NOMO-1 treated with DMSO at 0.1 percent for 48 hours (cell line): ENCODE measurements at regions not wholly inside any gene's neighbourhood (a gene's known extent, or its start where the extent isn't known, plus 50 kb on each side); places are given as distances from the start of the nearest gene placed in this dataset.

Experiments used
- DNase-seq: peaks from one replicate; lab custom pipeline; 2025; ENCODE audit not compliant: unreplicated experiment; lab: John Stamatoyannopoulos, UW

DNA sequence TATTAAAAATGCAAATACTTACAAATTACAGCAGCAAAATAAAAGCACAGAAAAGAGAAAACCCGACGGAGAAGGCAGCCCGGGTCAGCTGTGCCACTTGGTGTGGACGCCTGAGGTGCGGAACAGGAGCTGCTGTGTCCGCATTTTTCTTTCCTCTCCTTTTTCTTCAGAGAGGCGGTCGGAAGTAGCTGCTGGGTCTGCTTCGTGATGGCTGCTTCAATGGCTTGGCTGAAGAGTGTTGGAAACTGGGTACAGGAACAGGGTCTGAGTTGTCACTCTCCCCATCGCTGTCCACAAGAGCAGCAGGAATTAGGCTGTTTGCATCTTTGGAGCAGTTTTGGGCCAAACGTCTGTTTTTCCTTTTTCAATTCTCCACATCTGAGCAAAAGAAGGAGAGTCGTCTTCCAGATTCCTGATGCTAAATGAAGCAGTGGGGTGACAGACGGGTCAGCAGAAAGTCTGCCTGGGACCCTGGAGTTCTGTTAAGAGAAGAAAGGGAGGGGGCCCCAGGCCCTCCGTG lies 53.5 kb upstream of the ARL8B start:
- no peak for DNase-seq

DNA sequence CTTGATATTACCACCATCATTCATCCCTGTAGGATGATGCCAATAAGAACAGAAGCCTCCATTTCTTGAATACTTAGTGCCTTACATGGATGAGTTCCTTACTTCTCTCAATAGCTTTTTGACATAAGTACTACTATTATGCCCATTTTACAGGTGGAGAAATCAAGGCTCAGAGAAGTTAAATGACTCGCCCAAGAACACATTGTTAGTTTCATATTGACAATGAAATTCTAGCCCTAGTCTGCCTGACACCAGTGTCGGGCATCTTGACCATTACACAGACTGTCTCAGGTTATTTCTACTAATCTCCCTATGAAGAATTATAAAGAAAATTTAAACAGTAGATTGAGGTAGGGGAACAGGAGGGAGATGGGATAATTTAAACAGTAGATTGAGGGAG lies 52.5 kb upstream of the ARL8B start:
- DNase-seq, result no peak

DNA sequence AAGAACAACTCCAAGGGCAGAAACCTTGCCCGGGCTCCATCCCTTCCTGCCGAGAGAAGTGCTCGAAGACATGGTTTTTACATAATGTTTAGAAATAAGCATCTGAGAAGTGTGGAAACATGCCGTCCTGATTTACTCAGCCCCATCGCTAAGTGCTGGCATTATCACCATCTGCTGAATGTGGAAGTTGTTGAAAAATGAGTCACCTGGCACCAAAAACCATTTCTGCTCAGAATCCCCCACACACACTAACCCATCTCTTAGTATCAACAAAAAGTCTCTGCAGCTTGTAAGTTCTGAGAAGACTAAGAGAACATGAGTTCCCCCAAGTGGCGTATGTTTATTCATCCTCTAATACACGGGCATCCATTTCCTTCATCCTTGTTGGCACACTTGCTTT lies 51.0 kb upstream of the ARL8B start:
- peak; percentile 66 for DNase-seq

DNA sequence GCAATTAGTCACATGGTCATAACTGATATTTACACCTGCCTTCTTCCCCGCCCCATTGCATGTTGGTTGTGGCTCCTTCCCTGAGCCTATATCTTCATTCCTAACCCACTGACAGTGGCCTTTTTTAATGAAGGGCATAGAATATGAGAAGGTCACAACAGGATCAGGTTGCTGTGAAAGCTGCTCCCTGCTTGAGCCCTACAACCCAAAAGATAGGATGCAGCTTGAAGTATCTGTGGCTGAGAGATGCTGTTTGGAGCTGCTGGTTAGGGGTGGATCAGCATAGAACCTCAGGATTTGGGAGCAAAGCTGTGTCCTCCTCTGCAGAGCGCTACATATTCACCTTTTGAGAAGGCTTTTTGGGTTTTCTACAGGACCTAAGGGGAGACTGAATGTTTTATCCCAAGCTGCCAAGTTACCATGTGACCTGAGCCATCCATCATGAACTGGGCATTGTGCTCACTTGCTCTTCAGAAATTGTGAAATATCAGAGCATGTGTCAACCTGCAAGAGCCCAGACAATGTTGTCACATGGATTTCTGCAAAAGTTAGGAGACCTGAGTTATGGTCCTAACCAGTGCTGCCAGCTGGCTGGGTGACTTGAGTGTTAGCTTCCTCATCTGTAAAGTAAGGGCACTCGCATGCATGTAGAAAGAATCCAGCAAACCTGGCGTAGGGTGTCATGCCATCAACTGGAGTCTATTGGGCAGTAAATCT lies 49.8 kb upstream of the ARL8B start:
- DNase-seq, result peak; percentile 89
